Fibroblast of peridontal ligament (primary cell): ENCODE measurements at regions not wholly inside any gene's neighbourhood (a gene's known extent, or its start where the extent isn't known, plus 50 kb on each side); places are given as distances from the start of the nearest gene placed in this dataset.

ENCODE experiments used
- DNase-seq: peaks from one replicate; pipeline ENCODE4 v3.0.0-alpha.2; 2010; ENCODE audit errors: extremely low read depth

DNA sequence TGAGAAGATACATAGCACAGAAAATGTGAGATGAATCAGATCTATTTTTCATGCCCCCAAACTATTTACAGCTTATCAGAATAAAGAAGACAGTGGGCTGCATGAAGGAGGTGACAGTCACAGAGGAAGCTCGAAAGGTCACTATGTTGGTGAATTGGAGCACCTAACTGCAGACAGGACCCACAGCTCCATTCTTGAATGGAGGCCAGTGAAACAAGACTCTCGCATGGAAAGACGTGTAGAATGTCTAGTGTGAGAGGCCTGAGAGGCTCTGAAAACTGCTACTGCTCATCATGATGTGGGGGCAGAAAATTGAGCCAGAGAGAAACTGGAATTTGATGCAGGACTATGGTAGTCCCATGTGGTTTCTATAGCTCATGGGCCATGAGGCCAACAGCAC is 60.3 kb upstream of the CCDC190 start:
- DNase-seq: no peak

DNA sequence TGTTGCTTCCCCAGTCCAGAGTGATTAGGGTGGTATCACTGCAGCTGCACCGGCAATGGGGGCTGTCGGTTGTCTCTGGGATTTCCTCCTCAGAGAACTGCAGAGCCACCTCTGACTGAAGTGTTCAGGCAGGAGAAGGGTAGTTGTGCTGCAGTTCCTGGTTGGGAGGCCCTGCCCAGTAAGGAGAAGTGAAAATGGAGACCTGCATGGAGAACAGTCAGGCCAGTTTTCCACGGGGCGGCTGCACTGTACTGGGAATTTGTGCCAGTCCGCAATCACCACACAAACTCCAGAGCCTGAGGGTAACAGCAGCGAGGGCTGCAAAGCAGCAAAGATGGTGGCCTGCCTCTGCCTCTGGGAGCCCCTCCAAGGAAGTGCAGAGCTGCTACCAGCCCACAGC is 58.1 kb upstream of the CCDC190 start:
- DNase-seq: no peak

DNA sequence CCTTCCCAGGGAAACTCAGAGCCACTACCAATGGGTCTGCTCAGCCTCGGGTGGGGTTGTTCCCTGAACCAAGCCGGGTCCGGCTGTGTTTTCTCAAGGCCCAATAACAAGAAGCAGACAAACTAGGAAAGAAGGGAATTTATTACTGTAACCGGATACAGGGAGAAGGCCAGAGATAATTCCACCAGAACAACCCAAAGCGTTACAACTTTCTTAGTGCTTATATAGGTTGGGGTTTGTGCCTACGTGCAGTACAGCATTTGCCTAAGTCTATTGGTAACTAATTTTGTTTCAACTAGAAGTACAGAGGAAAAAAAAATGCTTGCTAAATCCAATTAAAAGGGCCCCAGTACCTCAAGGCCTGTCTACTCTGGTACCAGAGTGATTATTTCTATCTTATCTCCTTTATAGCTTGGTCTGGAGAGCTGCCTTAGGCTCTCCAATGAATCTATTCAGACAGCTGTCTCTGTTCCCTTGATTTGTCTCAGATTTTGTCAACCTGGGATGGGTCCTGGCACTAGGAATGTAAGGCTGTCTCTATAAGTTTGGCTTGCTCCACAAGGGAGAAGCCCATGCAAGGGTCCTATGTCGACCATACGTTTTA is 57.3 kb upstream of the CCDC190 start:
- no peak for DNase-seq

DNA sequence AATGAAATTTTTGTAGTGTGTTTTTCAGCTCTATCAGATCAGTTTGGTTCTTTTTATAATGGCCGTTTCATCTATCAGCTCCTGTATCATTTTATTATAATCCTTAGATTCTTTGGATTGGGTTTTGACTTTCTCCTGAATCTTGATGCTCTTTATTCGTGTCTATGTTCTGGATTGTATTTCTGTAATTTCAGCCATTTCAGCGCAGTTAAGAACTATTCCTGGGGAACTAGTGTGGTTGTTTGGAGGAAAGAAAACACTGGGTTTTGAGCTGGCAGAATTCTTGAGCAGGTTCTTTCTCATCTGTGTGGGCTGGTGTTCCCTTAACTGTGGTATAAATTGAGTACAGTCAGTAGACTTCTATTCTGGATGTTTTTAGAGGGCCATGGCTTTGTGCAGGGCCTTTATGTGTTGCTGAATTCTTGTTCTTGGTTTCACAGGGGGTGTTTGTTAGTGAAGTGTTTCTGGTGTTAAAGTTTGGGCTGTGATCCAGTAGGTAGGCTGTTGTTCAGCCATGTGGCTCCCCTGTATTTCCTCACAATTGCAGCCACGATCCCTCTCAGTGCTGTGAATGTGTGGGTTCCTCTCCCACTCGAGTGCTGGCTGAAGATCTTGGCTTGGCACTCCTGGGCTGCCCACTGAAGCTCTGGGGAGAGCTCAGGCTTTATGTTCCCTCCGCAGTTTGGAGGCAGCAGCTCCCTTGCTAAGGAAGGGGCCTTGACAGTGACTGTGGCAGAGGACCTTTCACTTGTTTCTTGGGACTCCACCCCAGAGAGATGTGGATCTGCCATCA is 56.0 kb upstream of the CCDC190 start:
- no peak for DNase-seq

DNA sequence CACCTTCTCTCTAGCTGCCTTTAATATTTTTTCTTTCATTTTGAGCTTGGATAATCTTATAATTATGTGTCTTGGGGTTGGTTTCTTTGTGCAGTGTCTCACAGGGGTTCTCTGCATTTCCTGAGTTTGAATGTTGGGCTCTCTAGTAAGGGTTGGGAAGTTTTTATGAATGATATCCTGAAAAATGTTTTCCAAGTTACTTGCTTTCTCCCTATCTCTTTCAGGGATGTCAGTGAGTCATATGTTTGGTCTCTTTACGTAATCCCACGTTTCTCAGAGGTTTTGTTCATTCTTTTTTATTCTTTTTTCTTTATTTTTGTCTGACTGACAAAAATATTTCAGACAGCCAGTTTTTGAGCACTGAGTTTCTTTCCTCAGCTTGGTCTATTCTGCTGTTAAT is 55.4 kb upstream of the CCDC190 start:
- peak; percentile 71 for DNase-seq

DNA sequence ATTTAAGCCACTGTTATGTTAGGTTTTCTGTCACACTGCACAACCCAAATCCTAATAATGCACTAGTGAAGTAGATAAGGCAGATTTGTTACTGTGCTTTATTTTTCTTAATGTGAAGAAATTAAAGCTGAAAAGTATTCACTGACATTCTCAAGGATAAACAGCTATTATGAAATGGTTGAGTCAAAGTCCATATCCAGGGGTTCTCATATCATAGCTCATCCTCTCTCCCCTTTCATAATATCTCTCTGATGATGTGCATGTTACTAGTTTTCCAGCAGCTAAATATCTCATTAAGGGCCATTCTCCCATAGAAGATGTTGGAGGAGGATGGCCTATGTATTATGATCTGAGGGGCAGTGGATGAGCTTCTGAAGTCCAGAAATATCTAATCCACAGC is 53.6 kb upstream of the CCDC190 start:
- DNase-seq: no peak

DNA sequence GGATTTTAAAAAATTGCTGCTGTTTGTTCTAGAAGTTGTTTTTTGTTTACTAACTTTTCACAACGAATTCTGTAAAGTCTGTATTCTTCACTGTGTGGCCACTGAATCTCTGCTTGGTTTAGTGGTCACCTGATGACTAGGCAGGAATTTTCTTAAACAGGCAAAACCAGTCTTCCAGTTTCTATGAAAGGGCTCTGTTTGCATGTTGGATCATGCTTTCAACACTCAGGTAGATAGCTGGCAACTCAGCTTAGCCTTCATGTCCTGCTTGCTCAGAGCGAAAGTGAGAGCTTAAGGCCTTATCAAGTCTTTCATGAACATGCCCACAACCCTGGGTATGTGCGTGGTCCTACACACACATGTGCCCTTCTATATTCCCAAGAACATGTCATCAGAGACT is 52.4 kb upstream of the CCDC190 start:
- DNase-seq: no peak

DNA sequence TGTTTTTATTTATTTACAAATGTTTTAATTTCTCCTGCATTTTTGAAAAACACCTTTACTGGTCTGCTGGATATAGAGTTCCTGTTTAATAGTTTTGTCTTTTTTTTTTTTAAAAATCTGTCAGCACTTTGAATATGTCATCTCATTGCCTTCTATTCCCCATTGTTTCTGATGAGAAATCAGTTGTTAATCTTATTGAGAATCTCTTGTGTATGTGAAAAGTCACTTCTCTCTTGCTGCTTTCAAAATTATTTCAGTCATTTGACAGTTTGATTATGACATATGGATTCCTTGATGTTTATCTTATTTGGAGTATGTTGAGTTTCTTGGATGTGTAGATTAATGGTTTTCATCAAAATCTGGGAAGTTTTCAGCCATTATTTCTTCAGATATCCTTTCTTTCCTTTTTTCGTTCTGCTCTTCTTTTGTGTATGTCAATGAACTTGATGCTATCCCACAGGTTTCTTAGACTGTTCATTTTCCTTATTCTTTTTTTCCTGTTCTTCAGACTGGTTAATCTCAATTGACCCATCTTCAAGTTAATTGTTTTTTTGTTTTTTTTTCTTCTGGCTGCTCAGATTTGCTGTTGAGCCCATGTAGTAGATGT is 51.2 kb upstream of the CCDC190 start:
- no peak for DNase-seq
